ENCODE measurements at regions not wholly inside any gene's neighbourhood (a gene's known extent, or its start where the extent isn't known, plus 50 kb on each side); places are given as distances from the start of the nearest gene placed in this dataset.

DNA sequence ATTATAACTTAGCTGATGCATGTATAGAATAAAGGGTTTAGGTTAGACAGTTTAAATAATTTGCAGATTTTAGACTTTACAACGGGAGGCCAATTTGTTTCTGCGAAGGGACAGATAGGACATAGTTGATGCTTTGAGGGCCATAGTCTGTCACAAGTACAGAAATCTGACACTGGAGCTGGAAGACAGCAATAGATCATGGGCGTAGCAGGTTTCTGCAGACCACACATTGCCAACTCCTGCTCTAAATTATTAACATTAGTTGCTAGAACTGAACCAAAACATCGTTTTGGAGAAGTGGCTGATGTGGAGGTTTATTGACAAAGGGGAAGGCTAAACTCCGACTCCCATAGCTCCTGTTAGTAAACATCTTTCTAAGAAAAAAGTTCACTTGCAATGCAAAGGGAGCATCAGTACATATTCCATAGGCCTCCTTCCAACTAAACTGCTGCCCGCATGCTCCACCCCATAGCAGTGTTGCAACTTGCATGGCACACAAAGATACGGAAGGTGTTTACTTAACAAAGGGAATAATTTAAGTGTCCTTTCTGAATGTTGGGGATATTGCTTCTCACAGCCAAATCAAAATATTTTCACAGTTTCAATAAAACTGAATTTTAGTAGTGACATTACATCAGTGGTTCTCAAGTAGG, 862.0 kb upstream of the CXADR start:
- Mint-ChIP-seq H3K9me3 (ENCODE audit: low read depth) (no peaks in the 10 kb centered on the region), H3K36me3 (ENCODE audit: low read depth) (no peaks in the 10 kb centered on the region), H3K27ac (ENCODE audit: unreplicated experiment) (no peak overlapping the region), H3K4me3 (ENCODE audit: unreplicated experiment) (no peak overlapping the region), H3K27me3 (ENCODE audit: low read depth) (no peaks in the 10 kb centered on the region), H3K4me1 (ENCODE audit: low read depth) (no peaks in the 10 kb centered on the region)
- TF ChIP-seq CTCF (IDR thresholded peaks at IDR 0.05), result no peak
- DNase-seq (ENCODE audit: low spot score), result no peak

DNA sequence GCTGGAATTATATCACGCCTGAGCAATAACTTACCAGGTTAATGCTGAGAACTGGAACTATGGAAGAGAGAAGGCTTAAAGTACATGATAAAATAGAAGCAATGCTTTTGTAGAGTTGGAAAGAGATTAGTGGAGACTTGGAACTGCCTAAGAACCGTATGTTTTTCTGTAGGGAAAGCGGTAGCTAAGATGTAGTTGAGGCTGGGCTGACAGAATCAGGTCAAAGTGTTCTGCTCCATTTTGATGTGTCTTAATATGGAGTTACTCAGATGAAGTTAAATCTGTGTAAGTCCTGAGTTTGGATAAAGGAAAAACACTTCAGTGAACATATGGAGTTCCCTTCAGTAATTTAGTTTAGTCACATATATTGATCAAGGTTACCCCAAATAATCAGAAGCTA, 860.9 kb upstream of the CXADR start:
- TF ChIP-seq CTCF (IDR thresholded peaks at IDR 0.05), result no peak
- H3K27ac Mint-ChIP-seq (ENCODE audit: unreplicated experiment), result no peak overlapping the region
- no peaks in the 10 kb centered on the region for H3K9me3 Mint-ChIP-seq (ENCODE audit: low read depth)

GRCh38 chr21:16663436-16663835, 849.4 kb upstream of the CXADR start:
- H3K4me1 Mint-ChIP-seq (ENCODE audit: low read depth), result no peaks in the 10 kb centered on the region

More for the DNA sequence above, 860.9 kb upstream of the CXADR start:
- no peak for DNase-seq (ENCODE audit: low spot score)
- H3K4me3 Mint-ChIP-seq (ENCODE audit: unreplicated experiment), result no peak overlapping the region
- no peaks in the 10 kb centered on the region for H3K27me3 Mint-ChIP-seq (ENCODE audit: low read depth)
- H3K36me3 Mint-ChIP-seq (ENCODE audit: low read depth), result no peaks in the 10 kb centered on the region
- no peaks in the 10 kb centered on the region for H3K4me1 Mint-ChIP-seq (ENCODE audit: low read depth)

GRCh38 chr21:16667395-16667794, 845.4 kb upstream of the CXADR start:
- Mint-ChIP-seq H3K36me3 (ENCODE audit: low read depth) (no peaks in the 10 kb centered on the region), H3K9me3 (ENCODE audit: low read depth) (peaks cover 9% of the 10 kb centered on the region), H3K27me3 (ENCODE audit: low read depth) (no peaks in the 10 kb centered on the region), H3K4me1 (ENCODE audit: low read depth) (no peaks in the 10 kb centered on the region), H3K27ac (ENCODE audit: unreplicated experiment) (no peak overlapping the region), H3K4me3 (ENCODE audit: unreplicated experiment) (no peak overlapping the region)
- no peak for DNase-seq (ENCODE audit: low spot score)
- TF ChIP-seq CTCF (IDR thresholded peaks at IDR 0.05), result no peak

More at GRCh38 chr21:16663436-16663835, 849.4 kb upstream of the CXADR start:
- DNase-seq (ENCODE audit: low spot score), result no peak
- TF ChIP-seq CTCF (IDR thresholded peaks at IDR 0.05), result no peak
- H3K27ac Mint-ChIP-seq (ENCODE audit: unreplicated experiment), result no peak overlapping the region
- no peaks in the 10 kb centered on the region for H3K27me3 Mint-ChIP-seq (ENCODE audit: low read depth)
- peaks cover 16% of the 10 kb centered on the region for H3K9me3 Mint-ChIP-seq (ENCODE audit: low read depth)
- no peaks in the 10 kb centered on the region for H3K36me3 Mint-ChIP-seq (ENCODE audit: low read depth)
- H3K4me3 Mint-ChIP-seq (ENCODE audit: unreplicated experiment), result no peak overlapping the region

DNA sequence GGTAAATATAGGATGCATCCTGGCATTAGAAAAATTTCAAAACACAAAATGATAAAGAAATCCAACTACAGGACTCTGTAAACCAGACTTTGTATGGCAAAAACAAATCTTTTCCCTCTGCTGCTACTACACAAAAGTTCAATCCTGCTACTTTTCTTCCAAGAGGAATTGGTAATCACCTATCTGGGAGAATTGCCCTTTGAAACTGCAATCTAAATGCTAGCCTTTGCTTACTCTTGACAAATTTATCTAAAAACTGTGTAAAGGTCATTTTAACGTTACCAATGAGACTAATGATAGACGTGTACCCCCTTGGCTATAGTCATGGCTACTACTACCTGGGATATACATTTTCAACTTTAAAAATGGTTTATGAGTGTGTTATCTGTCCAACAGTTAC, 837.9 kb upstream of the CXADR start:
- Mint-ChIP-seq H3K27me3 (ENCODE audit: low read depth) (no peaks in the 10 kb centered on the region), H3K36me3 (ENCODE audit: low read depth) (no peaks in the 10 kb centered on the region), H3K4me1 (ENCODE audit: low read depth) (peaks cover 14% of the 10 kb centered on the region), H3K27ac (ENCODE audit: unreplicated experiment) (no peak overlapping the region), H3K9me3 (ENCODE audit: low read depth) (peaks cover 5% of the 10 kb centered on the region), H3K4me3 (ENCODE audit: unreplicated experiment) (no peak overlapping the region)
- no peak for DNase-seq (ENCODE audit: low spot score)
- TF ChIP-seq CTCF (IDR thresholded peaks at IDR 0.05), result no peak

All from chondrocyte (in vitro differentiated cells).